A673 (cell line): ENCODE measurements at regions not wholly inside any gene's neighbourhood (a gene's known extent, or its start where the extent isn't known, plus 50 kb on each side); places are given as distances from the start of the nearest gene placed in this dataset.

ENCODE experiments used
- BruUV-seq: library from RNA; stranded (reverse); fragments of 400-500 nt; replicated peaks from 2 replicates; lab custom pipeline; 2021; lab: Mats Ljungman, UMichigan
- CTCF ChIA-PET: fragments of 300-600 bp; sonication (Branson Sonifier 250); formaldehyde crosslinking; loops from one replicate; lab custom pipeline; 2022; ENCODE audit warnings: antibody characterized with exemption; lab: Charles Lee
- POLR2A ChIA-PET: fragments of 300-600 bp; sonication (Branson Sonifier 250); formaldehyde crosslinking; loops from one replicate; lab custom pipeline; 2022; ENCODE audit warnings: antibody characterized with exemption; ENCODE audit not compliant: low non-redundant PET; lab: Charles Lee
- DNase-seq: peaks from one replicate; pipeline ENCODE4 v3.0.0-alpha.2; 2015; ENCODE audit warnings: low spot score
- H3K27ac ChIP-seq: fragments of 200-600 bp; sonication (generic); 2 replicates; pipeline ENCODE4 v1.5.1; 2016; ENCODE audit warnings: mixed run types, low read depth, mild to moderate bottlenecking, mixed read lengths, antibody characterized with exemption, low read length; ENCODE audit not compliant: poor library complexity, severe bottlenecking
- H3K27me3 ChIP-seq: fragments of 200-600 bp; sonication (generic); replicated peaks from 2 replicates; pipeline ENCODE4 v1.6.1; 2017; ENCODE audit warnings: mixed run types, low read depth, mild to moderate bottlenecking, mixed read lengths, antibody characterized with exemption, low read length; ENCODE audit not compliant: insufficient read depth, poor library complexity
- H3K36me3 ChIP-seq: fragments of 200-600 bp; sonication (generic); 2 replicates; pipeline ENCODE4 v1.6.1; 2016; ENCODE audit warnings: mixed run types, mild to moderate bottlenecking, mixed read lengths, antibody characterized with exemption, low read length; ENCODE audit not compliant: insufficient read depth, poor library complexity, severe bottlenecking
- H3K4me1 ChIP-seq: fragments of 200-600 bp; sonication (generic); 2 replicates; pipeline ENCODE4 v1.6.1; 2017; ENCODE audit warnings: mixed run types, mild to moderate bottlenecking, mixed read lengths, antibody characterized with exemption, low read length; ENCODE audit not compliant: insufficient read depth, poor library complexity, severe bottlenecking
- H3K4me3 ChIP-seq: fragments of 200-600 bp; sonication (generic); 2 replicates; pipeline ENCODE4 v1.5.1; 2016; ENCODE audit warnings: low read depth, mixed run types, mild to moderate bottlenecking, mixed read lengths, low read length; ENCODE audit not compliant: poor library complexity, severe bottlenecking
- H3K9me3 ChIP-seq: fragments of 200-600 bp; sonication (generic); 2 replicates; pipeline ENCODE4 v1.6.1; 2016; ENCODE audit warnings: mixed run types, low read depth, mild to moderate bottlenecking, mixed read lengths, antibody characterized with exemption, low read length; ENCODE audit not compliant: poor library complexity, severe bottlenecking
- EZH2 ChIP-seq: fragments of 200-600 bp; sonication (generic); IDR thresholded peaks from 2 replicates; pipeline ENCODE4 v1.6.1; 2017; ENCODE audit warnings: borderline replicate concordance, low read depth, mild to moderate bottlenecking, mixed read lengths, antibody characterized with exemption, low read length; ENCODE audit not compliant: poor library complexity, severe bottlenecking
- intact Hi-C: fragments of 100-400 bp; cut with micrococcal nuclease; formaldehyde crosslinking; loops from one replicate; pipeline ENCODE4 v1.10.0; 2022; ENCODE audit not compliant: unreplicated experiment
- TF ChIP-seq, protein P1 (sequence below): fragments of 300-800, 200-600 bp; sonication (generic); conservative IDR thresholded peaks from 2 replicates; pipeline ENCODE4 v1.5.1; 2017; ENCODE audit warnings: low read depth, mild to moderate bottlenecking, antibody characterized with exemption, low read length, moderate library complexity, mixed read lengths

DNA sequence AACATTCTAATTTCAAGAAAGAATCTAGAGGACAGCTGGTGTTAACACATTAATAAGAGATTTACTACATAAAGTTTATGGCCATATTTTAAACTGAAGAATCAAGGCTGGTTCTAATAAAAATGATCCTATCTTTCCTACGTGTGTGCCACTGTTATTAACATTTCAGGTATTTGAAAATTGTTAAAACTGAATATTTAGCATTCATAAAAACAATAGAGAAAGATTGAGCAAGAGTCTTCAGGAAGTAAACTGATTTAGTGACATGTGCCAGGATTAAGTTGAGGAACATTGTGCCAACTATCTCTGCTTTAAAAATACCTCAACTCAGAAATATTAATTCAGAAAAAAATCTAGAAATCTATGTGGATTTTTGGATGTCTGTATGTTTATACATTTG is 810.1 kb downstream of the FAT4 start:
- H3K27me3 ChIP-seq: no peaks in the 10 kb centered on the region
- no peak for TF ChIP-seq EZH2
- TF ChIP-seq, protein P1, sequence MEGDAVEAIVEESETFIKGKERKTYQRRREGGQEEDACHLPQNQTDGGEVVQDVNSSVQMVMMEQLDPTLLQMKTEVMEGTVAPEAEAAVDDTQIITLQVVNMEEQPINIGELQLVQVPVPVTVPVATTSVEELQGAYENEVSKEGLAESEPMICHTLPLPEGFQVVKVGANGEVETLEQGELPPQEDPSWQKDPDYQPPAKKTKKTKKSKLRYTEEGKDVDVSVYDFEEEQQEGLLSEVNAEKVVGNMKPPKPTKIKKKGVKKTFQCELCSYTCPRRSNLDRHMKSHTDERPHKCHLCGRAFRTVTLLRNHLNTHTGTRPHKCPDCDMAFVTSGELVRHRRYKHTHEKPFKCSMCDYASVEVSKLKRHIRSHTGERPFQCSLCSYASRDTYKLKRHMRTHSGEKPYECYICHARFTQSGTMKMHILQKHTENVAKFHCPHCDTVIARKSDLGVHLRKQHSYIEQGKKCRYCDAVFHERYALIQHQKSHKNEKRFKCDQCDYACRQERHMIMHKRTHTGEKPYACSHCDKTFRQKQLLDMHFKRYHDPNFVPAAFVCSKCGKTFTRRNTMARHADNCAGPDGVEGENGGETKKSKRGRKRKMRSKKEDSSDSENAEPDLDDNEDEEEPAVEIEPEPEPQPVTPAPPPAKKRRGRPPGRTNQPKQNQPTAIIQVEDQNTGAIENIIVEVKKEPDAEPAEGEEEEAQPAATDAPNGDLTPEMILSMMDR: no peak
- H3K36me3 ChIP-seq: no peaks in the 10 kb centered on the region
- no peak overlapping the region for H3K4me3 ChIP-seq
- POLR2A ChIA-PET: no interaction called here
- peaks cover 6% of the 10 kb centered on the region for H3K4me1 ChIP-seq
- intact Hi-C loops: no loop called here
- no peaks in the 10 kb centered on the region for H3K9me3 ChIP-seq
- no peak overlapping the region for H3K27ac ChIP-seq
- BruUV-seq: no TSS peak
- DNase-seq: no peak
- CTCF ChIA-PET: no interaction called here

DNA sequence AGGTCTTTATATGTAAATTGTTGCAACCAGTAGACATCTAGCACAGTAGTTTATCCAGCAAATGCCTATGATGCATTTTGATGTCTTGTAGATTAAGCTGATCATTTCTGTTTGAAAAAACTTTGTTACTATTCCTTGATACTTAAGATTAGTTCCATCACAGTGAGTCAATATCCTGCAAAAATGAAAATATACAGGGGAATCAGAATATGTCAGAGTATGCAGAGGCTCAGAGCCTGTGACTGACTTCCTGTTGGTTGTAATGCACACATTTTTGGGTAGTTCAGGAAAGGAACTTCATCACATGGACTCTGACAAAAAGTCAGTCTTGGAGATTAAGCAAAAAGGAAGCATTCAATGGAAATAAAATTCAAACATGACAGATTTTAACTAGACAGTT is 815.5 kb downstream of the FAT4 start:
- POLR2A ChIA-PET: no interaction called here
- no peak for DNase-seq
- CTCF ChIA-PET: no interaction called here
- TF ChIP-seq, protein P1: no peak
- no peak for TF ChIP-seq EZH2
- Histone ChIP-seq H3K4me1 (no peaks in the 10 kb centered on the region), H3K4me3 (no peak overlapping the region), H3K27ac (no peak overlapping the region), H3K9me3 (peaks cover 3% of the 10 kb centered on the region), H3K27me3 (no peaks in the 10 kb centered on the region), H3K36me3 (no peaks in the 10 kb centered on the region)
- intact Hi-C loops: no loop called here
- no TSS peak for BruUV-seq

DNA sequence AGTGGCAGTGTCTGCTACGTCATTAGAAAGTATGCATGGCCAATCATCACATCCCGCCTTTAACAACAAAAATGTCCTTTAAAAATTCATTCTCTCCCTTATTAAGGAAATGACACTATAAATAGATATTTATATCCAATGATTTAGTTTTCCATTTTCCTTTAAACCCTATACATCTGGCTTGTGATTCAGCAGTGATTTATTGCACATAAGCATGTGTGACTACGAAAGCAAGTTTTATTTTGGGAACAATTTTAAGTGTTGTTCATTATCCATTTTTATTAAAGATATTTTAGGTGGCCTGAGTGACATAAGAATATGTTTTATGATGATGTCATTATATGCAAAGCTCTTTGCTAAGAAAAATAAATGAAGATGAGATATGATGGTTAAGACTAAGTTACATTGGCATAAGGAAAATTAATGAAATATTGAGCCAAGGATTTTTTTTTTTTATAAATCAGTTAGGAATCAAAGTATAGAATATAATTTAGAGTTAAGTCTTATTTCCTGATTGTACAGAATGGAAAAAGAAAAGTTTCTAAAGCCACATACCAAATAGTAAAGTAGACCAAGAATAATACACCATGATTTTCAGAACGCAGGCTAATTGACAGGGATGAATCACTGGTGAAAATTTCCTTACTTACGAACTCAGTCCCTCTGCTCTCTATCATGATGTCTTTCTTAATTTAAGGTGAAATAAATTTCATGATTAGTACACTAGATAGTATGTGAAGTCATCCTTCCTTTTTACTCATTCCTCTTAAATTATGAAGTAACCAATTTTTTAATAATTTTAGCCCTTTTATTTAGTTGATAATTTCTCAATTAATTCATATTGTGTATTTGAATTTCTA is 822.4 kb downstream of the FAT4 start:
- DNase-seq: no peak
- BruUV-seq: no TSS peak
- ChIA-PET POLR2A (no interaction called here), CTCF (no interaction called here)
- no peak overlapping the region for H3K27ac ChIP-seq
- no peaks in the 10 kb centered on the region for H3K27me3 ChIP-seq
- intact Hi-C loops: no loop called here
- H3K36me3 ChIP-seq: no peaks in the 10 kb centered on the region
- H3K4me1 ChIP-seq: no peaks in the 10 kb centered on the region
- H3K9me3 ChIP-seq: no peaks in the 10 kb centered on the region
- TF ChIP-seq, protein P1: no peak
- no peak for TF ChIP-seq EZH2
- H3K4me3 ChIP-seq: no peak overlapping the region
